Neural progenitor cell (in vitro differentiated cells): ENCODE measurements at regions not wholly inside any gene's neighbourhood (a gene's known extent, or its start where the extent isn't known, plus 50 kb on each side); places are given as distances from the start of the nearest gene placed in this dataset.

Source experiments
- CTCF ChIP-seq: fragments of 200-600 bp; sonication (generic); IDR thresholded peaks from 2 replicates; pipeline ENCODE4 v1.5.1; 2017; ENCODE audit warnings: antibody characterized with exemption, mild to moderate bottlenecking
- EZH2phosphoT487 ChIP-seq: fragments of 200-600 bp; sonication (generic); IDR thresholded peaks from 2 replicates; pipeline ENCODE4 v1.6.1; 2017; ENCODE audit warnings: antibody characterized with exemption

GRCh38 chr13:50277906-50278305 is 262.7 kb downstream of the KCNRG start:
- TF ChIP-seq CTCF (no peak), EZH2phosphoT487 (no peak)
